ENCODE measurements at regions not wholly inside any gene's neighbourhood (a gene's known extent, or its start where the extent isn't known, plus 50 kb on each side); places are given as distances from the start of the nearest gene placed in this dataset.

DNA sequence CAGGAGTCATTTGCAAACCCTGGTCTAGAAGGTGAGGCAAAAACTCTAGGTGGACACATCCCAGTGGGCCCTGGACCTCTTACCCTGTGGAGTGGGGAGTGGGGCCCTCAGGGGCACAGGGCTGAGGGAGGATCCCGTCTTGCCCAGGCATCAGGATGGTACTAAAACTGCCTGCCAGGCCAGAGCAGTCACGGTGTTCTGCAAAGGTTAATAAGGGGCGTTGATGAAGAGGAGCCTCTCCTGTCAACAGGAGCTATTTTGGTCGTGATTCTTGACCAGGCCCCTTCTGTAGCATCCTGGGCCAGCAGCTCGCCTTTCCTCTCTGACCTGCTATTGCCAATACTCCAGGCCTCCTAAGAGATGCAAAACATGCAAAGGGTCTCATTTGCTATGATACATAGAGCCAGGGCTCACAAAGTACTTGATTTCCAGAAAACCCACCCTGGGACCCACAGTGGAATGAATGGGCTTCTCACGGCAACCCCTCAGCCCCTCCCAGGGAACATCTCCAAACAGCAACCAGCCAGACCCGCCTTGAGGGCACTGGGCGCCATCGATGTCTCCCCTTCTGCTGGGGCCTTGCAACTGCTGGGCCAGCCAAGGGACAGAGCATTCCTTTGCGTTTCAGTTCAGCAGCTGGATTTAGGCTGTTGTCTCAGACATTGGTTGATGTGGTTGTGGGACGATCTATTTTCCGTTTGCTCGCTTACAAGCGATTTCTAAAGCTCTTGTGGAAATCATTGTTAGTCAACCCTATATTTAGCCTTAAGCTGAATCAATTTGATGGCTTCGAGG, 111.1 kb downstream of the PDCL3 start:
- FAIRE-seq = no peak
- Histone ChIP-seq H3K4me1 (ENCODE audit: control insufficient read depth, insufficient read depth, low read length) (no peaks in the 10 kb centered on the region), H2AFZ (ENCODE audit: control insufficient read depth, low read depth, low read length) (no peak overlapping the region), H3K27me3 (replicated peaks in 1 of 2; ENCODE audit: control insufficient read depth in 2 of 2, insufficient read depth in 2 of 2, low read length in 1 of 2) (no peaks in the 10 kb centered on the region; a peak in 2 of 4 replicates), H4K20me1 (ENCODE audit: control insufficient read depth, insufficient read depth) (no peaks in the 10 kb centered on the region), H3K36me3 (ENCODE audit: control insufficient read depth in 2 of 2, insufficient read depth in 2 of 2, low read length in 1 of 2) (no peaks in the 10 kb centered on the region), H3K9ac (ENCODE audit: control insufficient read depth, insufficient read depth, low read length) (no peak overlapping the region), H3K4me3 (no peak overlapping the region), H3K79me2 (ENCODE audit: control insufficient read depth, insufficient read depth, low read length) (no peaks in the 10 kb centered on the region), H3K4me2 (ENCODE audit: control insufficient read depth, insufficient read depth) (no peak overlapping the region), H3K9me3 (replicated peaks; ENCODE audit: control insufficient read depth, insufficient read depth, low read length) (no peaks in the 10 kb centered on the region), H3K27ac (ENCODE audit: control insufficient read depth, insufficient read depth) (no peak overlapping the region)
- no peak for DNase-seq (ENCODE audit: low read depth, low spot score)
- ChIA-PET RAD21 (ENCODE audit: unreplicated experiment) (no interaction called here), POLR2A (no interaction called here), CTCF (no interaction called here), SMC1A (ENCODE audit: uncharacterized antibody, unreplicated experiment) (no interaction called here)
- BruUV-seq (replicated peaks) = no TSS peak
- intact Hi-C loops (cut with micrococcal nuclease; ENCODE audit: unreplicated experiment) = no loop called here
- in situ Hi-C loops (cut with MboI) = no loop called here
- ATAC-seq = no peak
- TF ChIP-seq KLF5 (IDR thresholded peaks at IDR 0.05; ENCODE audit: partially characterized antibody) (no peak), RB1 (IDR thresholded peaks at IDR 0.05; ENCODE audit: borderline replicate concordance) (no peak), PRDM15 (CRISPR knock-in tag; IDR thresholded peaks at IDR 0.05) (no peak), CEBPZ (IDR thresholded peaks at IDR 0.05; ENCODE audit: low read depth, low read length) (no peak)
- TF ChIP-seq, protein P1, sequence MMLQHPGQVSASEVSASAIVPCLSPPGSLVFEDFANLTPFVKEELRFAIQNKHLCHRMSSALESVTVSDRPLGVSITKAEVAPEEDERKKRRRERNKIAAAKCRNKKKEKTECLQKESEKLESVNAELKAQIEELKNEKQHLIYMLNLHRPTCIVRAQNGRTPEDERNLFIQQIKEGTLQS (IDR thresholded peaks at IDR 0.05; ENCODE audit: borderline replicate concordance, extremely low read depth, low read depth, low read length) = no peak
- WGBS (ENCODE audit: insufficient coverage, insufficient replicate concordance, low lambda C conversion rate, missing lambda C conversion rate) = 29% methylated on average over 15 of the region's 15 CpGs

All from GM12878 (cell line).